Stimulated activated CD4-positive, alpha-beta T cell treated with anti-CD3 and anti-CD28 coated beads, Interleukin-12 subunit alpha, Interleukin-12 subunit beta, amount 100 ng/mL, for 4 hours (primary cell): ENCODE measurements at regions not wholly inside any gene's neighbourhood (a gene's known extent, or its start where the extent isn't known, plus 50 kb on each side); places are given as distances from the start of the nearest gene placed in this dataset.
"Not testable (repeated sequence)": the region's sequence is repeated elsewhere in the genome, so short reads cannot be mapped to it uniquely, and the experiment has no call there.

Experiments
- DNase-seq: peaks from one replicate; pipeline ENCODE4 v3.0.0-alpha.2; 2020

GRCh38 chr6:134784336-134784735 lies 165.6 kb downstream of the ALDH8A1 start:
- DNase-seq: no peak

GRCh38 chr6:134778431-134778830 lies 171.5 kb downstream of the ALDH8A1 start:
- no peak for DNase-seq

GRCh38 chr6:134774201-134774638 lies 175.7 kb downstream of the ALDH8A1 start:
- no peak for DNase-seq

GRCh38 chr6:134772671-134773360 lies 177.1 kb downstream of the ALDH8A1 start:
- DNase-seq: no peak

GRCh38 chr6:134768931-134769330 lies 181.0 kb downstream of the ALDH8A1 start:
- DNase-seq: no peak

- DNase-seq: no peak
Measured at GRCh38 chr6:134766497-134766896, 183.4 kb downstream of the ALDH8A1 start.

- DNase-seq: no peak
Measured at GRCh38 chr6:134764741-134765140, 185.2 kb downstream of the ALDH8A1 start.

- not testable (repeated sequence) for DNase-seq
Measured at GRCh38 chr6:134763575-134763974, 186.3 kb downstream of the ALDH8A1 start.

GRCh38 chr6:134758621-134759020 lies 191.3 kb downstream of the ALDH8A1 start:
- DNase-seq: no peak

GRCh38 chr6:134757911-134758361 lies 192.0 kb downstream of the ALDH8A1 start:
- no peak for DNase-seq

- DNase-seq: no peak
Measured at GRCh38 chr6:134756374-134757025, 193.4 kb downstream of the ALDH8A1 start.

GRCh38 chr6:134754013-134754690 lies 195.7 kb downstream of the ALDH8A1 start:
- DNase-seq: no peak

- no peak for DNase-seq
Measured at GRCh38 chr6:134753001-134753400, 196.9 kb downstream of the ALDH8A1 start.

GRCh38 chr6:134752445-134752844 lies 197.5 kb downstream of the ALDH8A1 start:
- DNase-seq: no peak

- DNase-seq: no peak
Measured at GRCh38 chr6:134750669-134751068, 199.2 kb downstream of the ALDH8A1 start.

- DNase-seq: no peak
Measured at GRCh38 chr6:134748484-134748883, 201.4 kb downstream of the ALDH8A1 start.

- not testable (repeated sequence) for DNase-seq
Measured at GRCh38 chr6:134747197-134747596, 202.7 kb downstream of the ALDH8A1 start.

GRCh38 chr6:134746140-134746539 lies 203.8 kb downstream of the ALDH8A1 start:
- no peak for DNase-seq

- not testable (repeated sequence) for DNase-seq
Measured at GRCh38 chr6:134745192-134745591, 204.7 kb downstream of the ALDH8A1 start.

- no peak for DNase-seq
Measured at GRCh38 chr6:134744301-134744700, 205.6 kb downstream of the ALDH8A1 start.

- no peak for DNase-seq
Measured at GRCh38 chr6:134741200-134741536, 208.7 kb downstream of the ALDH8A1 start.

GRCh38 chr6:134740473-134741199 lies 209.3 kb downstream of the ALDH8A1 start:
- no peak for DNase-seq

GRCh38 chr6:134740027-134740373 lies 209.9 kb downstream of the ALDH8A1 start:
- DNase-seq: no peak
